Right renal cortex interstitium (tissue), 3 donors: ENCODE measurements at regions not wholly inside any gene's neighbourhood (a gene's known extent, or its start where the extent isn't known, plus 50 kb on each side); places are given as distances from the start of the nearest gene placed in this dataset.

Experiments
- DNase-seq, 3 donors: peaks; one replicate each; pipeline ENCODE4 v3.0.0-alpha.2; 2013; ENCODE audit warnings: low read depth in 3 of 3, low spot score in 2 of 3

- no peak for DNase-seq
These were observed 157.1 kb upstream of the IFNG-AS1 start for GRCh38 chr12:67832155-67832554.

GRCh38 chr12:67833602-67834001 lies 155.6 kb upstream of the IFNG-AS1 start:
- DNase-seq = no peak

- no peak for DNase-seq
These were observed 151.4 kb upstream of the IFNG-AS1 start for GRCh38 chr12:67837876-67838275.

GRCh38 chr12:67842124-67842523 lies 147.1 kb upstream of the IFNG-AS1 start:
- no peak for DNase-seq

GRCh38 chr12:67843257-67843656 lies 146.0 kb upstream of the IFNG-AS1 start:
- no peak for DNase-seq

GRCh38 chr12:67852701-67853100 lies 136.5 kb upstream of the IFNG-AS1 start:
- DNase-seq = no peak

- no peak for DNase-seq
These were observed 136.0 kb upstream of the IFNG-AS1 start for GRCh38 chr12:67853204-67853603.

- no peak for DNase-seq
These were observed 134.9 kb upstream of the IFNG-AS1 start for GRCh38 chr12:67854351-67854750.

- DNase-seq = no peak
These were observed 134.1 kb upstream of the IFNG-AS1 start for GRCh38 chr12:67855103-67855502.

GRCh38 chr12:67871231-67871630 lies 118.0 kb upstream of the IFNG-AS1 start:
- DNase-seq = no peak

- DNase-seq = no peak
These were observed 115.9 kb upstream of the IFNG-AS1 start for GRCh38 chr12:67873355-67873754.

GRCh38 chr12:67876305-67876915 lies 112.8 kb upstream of the IFNG-AS1 start:
- no peak for DNase-seq

GRCh38 chr12:67877727-67878126 lies 111.5 kb upstream of the IFNG-AS1 start:
- DNase-seq = no peak

GRCh38 chr12:67879937-67880336 lies 109.3 kb upstream of the IFNG-AS1 start:
- no peak for DNase-seq

GRCh38 chr12:67881565-67881964 lies 107.7 kb upstream of the IFNG-AS1 start:
- no peak for DNase-seq

- no peak for DNase-seq
These were observed 104.7 kb upstream of the IFNG-AS1 start for GRCh38 chr12:67884596-67884995.

GRCh38 chr12:67885375-67886169 lies 103.7 kb upstream of the IFNG-AS1 start:
- no peak for DNase-seq

GRCh38 chr12:67887065-67887464 lies 102.2 kb upstream of the IFNG-AS1 start:
- DNase-seq = no peak

GRCh38 chr12:67889931-67890330 lies 99.3 kb upstream of the IFNG-AS1 start:
- DNase-seq = no peak

- DNase-seq = no peak
These were observed 98.5 kb upstream of the IFNG-AS1 start for GRCh38 chr12:67890726-67891258.

- DNase-seq = no peak
These were observed 97.7 kb upstream of the IFNG-AS1 start for GRCh38 chr12:67891596-67891995.
